NCI-H1417 treated with DMSO at 0.1 percent for 48 hours (cell line): ENCODE measurements at regions not wholly inside any gene's neighbourhood (a gene's known extent, or its start where the extent isn't known, plus 50 kb on each side); places are given as distances from the start of the nearest gene placed in this dataset.

Experiments used
- DNase-seq: peaks from one replicate; lab custom pipeline; 2025; lab: John Stamatoyannopoulos, UW

DNA sequence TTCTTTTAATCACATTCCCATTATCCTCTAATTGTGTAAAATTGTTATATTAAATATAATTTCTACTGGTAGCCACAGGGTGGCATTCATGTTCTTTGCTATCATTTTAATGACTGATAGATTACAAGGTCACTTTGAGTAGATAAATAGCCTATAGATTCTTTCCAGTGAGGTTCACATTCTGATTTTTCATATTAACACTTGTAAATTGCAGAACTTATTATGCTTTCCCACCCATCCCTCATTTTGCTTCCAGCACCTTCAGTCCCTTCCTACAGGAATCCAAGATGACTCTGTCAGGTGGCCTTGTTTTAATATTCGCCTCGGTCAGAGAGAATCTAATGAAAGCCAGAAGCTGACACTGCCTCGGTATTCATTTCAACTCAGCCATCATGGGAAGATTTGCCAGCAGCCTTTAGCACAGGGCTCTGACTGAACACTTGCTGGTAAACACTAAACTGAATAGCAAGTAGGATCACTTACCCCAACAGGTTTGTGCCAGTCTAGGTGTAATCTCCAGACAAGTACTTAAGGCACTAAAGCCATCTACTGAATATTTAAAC, 101.2 kb upstream of the FSHR start:
- DNase-seq: peak; percentile 29

DNA sequence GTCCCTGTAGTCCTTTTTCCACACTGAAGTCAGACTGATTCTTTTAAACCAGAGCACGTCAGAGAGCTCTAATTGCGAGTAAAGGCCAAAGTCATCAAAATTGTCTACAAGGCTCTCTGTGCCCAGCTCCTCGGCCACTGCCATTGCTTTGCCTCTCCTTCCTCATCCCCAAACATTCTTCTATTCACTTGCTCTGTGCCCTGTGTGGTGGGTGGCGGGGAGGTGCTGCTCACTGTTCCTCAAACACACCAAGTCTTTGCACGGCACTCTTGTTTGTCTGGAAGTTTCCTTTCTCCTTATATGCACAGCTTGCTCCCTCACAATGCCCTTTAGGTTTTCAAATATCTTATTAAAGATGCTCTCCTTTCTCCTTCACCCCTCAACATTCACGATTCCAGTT, 100.1 kb upstream of the FSHR start:
- DNase-seq: no peak

DNA sequence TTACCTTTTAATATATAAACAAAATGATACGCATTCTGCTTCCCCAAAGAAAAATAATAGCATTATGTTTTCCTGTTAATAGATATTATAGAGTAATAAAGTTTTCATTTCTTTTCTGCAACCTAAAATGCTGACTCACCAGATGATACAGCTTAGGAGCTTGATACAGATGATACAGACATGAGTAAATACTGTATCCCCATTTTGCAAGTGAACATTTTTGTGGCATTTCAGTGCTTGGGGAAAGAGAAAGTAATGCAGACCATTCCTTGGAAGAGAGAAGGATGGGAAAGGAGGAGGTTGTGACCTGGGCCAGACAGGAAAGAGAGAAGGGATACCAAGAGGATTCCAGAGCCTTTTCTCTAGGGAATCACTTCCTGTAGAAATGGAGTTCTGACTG, 97.5 kb upstream of the FSHR start:
- no peak for DNase-seq

DNA sequence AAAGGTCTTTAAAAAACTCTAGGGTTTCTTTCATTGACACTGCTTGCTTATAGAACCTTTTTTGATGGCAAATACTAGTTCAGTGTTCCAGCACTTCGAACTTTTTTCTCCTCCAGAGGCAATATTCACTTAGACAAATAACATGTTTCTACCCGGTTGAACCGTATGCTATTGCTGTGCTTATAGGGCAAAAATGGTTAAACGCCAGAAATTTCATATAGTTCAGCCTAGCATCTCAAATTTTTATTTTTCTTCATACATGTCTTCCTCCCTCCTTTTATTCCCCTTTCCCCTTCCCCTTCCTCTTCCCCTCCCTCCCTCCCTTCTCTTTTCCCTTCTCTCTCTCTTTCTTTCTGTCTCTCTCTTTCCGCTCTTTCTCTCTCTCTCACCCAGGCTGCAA, 96.9 kb upstream of the FSHR start:
- no peak for DNase-seq

DNA sequence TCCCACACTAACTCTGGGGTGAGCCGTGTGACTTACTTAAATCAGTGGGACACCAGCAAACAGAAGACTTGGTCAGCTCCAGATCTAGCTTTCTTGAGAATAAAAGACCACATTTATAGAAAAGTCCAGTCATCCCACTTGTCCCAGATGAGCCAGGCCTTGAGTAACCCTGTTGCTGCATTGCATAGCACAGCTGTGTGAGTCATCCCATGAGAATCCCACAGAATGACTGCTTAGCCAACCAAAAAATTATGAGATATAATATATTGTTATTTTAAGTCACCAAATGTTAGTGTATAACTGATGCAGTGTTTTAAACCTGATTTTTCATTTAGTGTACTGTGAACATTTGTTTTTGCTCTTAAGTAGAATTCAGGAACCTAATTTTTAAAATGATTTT, 94.2 kb upstream of the FSHR start:
- no peak for DNase-seq

DNA sequence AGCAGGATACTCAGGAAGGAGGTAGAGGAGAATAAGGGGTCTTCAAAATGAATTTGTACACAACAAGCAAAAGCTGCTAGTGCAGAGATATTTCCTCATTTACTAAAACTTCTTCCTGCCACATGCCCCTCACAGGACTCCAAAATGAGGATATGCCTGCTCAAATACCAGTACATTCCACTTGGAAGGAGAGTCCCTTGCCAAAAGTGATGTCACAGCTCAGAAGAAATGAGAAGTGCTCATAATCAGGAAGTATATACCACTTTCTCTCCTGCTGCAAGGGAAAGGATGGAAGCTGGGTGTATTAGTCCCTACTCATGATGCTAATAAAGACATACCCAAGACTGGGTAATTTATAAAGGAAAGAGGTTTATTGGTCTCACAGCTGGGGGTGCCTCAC, 87.7 kb upstream of the FSHR start:
- DNase-seq: no peak

DNA sequence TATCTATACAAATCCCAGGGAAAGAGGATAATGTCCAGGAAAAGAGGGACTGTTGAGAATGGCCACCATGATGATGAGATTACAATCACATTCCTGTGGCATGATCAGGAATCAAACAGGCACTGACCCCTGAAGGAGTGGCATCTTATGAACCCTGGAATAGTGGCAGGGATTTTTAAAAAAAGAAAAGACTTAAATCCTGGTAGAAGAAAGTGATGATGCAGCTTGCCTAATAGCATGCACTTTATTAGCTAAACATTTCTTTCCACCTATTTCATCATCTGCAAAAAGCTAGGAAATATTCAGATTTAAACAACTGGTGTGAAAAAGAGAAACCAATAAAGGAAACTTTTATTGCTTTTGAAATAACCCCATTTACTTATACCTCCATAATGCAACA, 87.2 kb upstream of the FSHR start:
- DNase-seq: no peak

DNA sequence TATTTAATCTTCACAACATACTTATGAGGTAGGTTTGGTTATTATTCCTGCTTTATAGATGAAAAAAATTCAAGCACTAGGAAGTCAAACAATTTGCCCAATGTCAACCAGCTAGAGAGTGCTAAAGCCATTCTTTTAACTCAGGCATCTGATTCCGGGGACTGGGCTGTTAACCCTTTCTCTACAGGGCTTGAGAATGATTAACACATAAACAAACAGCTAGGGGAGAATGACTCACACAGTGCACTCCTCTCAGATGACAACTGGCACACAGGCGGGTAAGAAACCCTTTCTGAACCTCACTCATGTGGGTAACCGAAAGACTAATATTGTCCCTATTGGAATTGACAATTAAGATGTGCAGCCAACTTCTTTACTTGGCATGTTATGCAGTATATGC, 86.3 kb upstream of the FSHR start:
- no peak for DNase-seq

DNA sequence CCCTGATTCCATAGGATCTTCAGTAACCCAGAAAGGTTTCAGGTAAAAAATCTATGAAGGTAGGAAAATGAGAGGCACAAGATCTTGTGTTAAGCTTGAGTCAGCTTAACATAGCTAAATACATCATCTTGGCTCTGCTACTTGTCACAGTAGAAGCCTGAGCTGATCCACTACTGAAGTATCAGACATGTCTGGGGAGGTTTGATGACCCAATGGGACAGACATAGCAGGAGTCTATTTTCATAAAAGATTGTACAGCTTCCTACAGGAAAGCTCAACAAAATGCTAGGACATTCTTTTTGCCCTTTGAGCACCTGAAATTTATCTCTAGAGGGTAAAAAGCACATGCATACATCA, 84.3 kb upstream of the FSHR start:
- DNase-seq: no peak

DNA sequence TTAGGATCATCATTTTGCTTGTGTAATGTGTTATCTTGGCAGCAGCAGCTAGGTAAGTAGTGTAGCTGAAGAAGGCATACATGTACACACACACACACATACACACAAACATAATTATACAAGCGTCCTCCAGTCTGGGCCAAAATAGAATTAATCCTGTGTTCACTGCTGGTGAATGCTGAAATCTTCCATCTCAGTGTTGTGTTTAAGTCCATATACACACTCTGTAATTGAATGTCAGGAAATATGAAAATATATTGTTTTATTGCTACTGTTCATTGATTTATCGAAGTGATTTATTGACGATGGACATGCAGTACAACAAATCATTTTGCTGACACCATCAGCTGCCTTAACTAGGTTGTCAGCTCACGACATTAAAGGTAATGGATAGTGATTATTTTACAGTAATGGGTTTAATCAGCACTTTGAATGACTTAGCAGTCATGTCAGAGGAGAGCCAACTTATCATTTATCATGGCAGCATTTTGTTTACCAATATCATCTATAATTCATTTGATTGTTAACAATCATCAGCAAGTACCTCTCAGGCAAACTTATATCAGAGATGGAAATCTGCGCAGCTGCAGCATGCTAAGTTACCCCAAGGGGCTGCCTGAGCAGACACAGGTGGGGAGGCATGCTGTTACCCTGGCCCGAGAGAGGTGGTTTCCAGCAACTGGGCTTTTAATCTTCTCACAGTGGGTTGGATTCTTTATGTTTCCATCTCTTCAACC, 83.7 kb upstream of the FSHR start:
- DNase-seq: peak; percentile 41

DNA sequence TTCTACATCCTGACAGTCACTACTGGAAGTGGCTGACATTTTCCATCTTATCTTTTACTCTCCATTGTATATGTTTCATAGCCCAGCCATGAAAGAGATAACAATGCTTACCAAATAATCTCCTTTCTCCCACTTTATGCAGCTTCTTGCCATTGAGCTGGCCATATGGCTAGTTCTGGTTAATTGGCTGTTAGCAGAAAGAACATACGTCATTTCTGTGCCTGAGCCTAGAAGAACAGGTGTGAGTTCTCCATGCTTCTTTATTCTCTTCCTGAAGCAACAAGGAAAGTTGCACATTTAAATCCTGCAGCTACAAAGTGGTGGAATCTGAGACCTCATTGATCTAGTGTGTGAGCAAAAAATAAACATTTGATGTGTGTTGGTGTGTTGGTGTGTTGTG, 82.0 kb upstream of the FSHR start:
- DNase-seq: no peak

DNA sequence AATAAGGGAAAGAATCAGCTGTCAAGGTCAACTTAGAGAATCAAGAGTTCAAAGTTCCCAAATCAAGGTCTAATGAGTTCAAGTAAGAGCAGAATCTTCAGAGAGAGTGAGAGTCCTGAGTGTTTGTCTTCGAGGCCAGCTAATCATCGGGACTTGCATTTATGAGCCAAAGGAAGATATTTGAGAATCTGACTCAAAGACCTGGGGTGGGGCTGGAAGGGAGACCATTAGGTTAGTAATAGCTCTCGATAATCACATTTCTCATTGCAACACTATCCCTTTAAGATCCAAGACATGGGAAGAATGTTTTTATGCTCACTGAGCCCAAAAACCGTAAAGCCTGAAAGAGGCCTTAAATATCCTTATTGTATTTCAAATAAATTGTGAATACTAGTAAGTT, 72.0 kb upstream of the FSHR start:
- no peak for DNase-seq

DNA sequence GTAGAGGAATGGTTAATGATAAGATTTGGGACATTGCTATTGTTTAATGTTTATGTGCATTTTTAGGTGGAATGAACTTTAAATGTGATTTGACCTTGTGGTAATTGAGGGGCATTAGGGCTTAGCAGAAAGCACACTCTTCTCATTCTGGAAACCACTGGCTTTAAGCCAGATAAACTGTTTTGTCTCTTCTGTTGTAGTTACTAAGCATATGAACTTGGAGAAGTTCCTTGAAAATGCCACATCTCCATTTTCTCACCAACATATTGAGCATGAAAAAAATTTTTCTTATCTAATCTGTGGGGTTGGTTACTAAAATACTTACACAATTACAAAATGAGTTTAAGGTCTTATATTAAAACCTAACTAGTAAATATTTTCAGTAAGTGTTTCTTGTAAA, 70.8 kb upstream of the FSHR start:
- DNase-seq: no peak

DNA sequence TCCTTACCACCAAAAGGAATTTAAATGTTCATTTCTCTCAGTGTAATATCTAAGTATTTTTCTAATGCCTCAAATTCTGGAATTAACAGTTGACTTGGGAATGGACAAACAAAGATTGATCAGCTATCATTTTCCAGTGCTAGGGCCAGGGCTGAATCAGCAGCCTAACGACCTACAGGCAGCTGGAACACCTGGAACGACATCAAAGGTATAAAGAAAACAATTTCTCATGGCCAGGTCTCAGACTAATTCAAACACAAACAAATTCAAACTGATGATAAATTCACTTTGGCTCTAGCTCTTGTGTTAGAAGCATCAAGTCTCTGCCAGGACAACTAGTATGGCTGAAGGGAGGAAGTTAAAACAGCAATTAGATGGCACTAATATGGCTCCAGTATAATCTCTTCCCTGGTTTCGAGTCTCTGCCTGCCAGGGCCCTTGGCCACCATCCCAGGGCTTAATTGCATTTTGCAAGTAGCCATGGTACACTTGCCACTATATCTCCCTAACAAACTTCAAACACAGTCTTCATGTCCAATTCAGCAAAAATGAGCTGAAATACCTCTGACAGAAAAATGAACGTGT, 70.2 kb upstream of the FSHR start:
- DNase-seq: no peak

DNA sequence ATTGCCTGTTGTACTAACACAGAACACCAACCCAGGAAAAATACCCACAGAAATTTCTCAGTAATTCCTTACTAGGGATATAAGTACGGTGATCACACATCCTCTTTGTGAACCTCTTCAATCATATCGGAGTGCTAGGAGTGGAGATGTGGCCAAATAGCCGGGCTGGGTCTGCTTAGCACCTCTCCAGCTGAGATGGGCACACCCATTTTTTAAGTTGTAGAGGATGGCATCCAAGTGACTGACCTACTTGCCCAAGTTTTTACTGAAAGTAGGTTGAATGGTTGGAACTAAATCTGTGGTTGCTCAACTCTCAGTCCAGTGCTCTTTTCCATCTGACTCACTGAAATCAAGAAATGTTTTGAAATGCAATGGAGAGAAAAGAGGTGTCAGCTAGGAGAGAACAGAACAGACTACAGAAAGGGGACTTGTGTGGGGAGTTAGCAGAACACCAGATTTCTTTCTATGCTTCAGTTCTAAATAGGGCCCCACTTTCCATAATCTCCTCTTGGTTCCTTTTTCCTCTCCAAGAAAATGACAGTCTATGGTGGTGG, 68.7 kb upstream of the FSHR start:
- no peak for DNase-seq

DNA sequence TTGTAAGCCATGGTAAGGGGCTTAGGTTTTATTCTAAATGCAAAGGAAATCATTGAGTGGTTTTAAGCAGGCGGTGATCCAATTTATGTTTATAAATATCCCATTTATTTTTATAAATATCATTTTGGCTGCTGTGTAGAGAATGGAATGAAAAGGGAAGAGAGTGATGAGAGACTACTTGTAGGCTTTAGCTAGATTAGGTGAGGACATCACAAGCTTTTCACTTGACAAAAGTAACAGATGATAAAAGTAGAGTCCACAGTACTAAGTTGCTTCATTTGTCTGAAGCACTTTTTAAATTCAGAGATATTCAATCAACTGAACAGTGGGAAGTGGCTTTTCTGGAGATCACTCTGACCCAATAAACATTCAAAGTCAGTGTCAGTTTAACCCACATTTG, 65.4 kb upstream of the FSHR start:
- DNase-seq: no peak

DNA sequence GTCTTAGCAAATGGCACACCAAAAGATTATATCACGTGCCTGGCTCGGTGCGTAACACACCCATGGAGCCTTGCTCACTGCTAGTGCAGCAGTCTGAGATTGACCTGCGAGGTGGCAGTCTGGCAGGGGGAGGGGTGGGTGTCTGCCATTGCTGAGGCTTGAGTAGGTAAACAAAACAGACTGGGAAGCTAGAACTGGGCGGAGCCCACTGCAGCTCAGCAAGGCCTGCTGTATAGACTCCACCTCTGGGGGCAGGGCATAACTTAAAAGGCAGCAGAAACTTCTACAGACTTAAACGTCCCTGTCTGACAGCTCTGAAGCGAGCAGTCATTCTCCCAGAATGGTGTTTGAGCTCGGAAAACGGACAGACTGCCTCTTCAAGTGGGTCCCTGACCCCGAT, 55.9 kb upstream of the FSHR start:
- DNase-seq: no peak

DNA sequence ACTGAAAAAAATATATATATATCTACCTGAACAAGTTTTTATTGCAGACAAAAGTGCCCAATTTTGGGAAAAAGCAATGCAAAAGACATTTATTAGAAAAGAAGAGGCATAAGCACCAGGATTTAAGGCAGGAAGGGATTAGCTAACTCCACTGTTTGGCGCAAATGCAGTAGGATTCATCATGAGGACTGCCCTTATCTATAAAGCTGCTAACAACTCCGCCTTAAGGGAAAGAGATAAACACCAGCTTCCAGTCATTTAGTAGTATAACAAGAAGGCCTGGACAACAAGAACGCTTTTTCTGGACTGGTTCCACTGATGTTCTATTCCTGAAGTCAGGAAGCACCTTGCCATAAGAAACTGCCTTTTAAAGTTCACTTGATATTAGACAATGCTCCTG, 52.9 kb upstream of the FSHR start:
- DNase-seq: no peak
